GM21529 (cell line): ENCODE measurements at regions not wholly inside any gene's neighbourhood (a gene's known extent, or its start where the extent isn't known, plus 50 kb on each side); places are given as distances from the start of the nearest gene placed in this dataset.

Experiments used
- ATAC-seq: cut with Tn5 transposase; IDR thresholded peaks from one replicate; pipeline ENCODE4 v1.9.1; 2021; ENCODE audit not compliant: unreplicated experiment

GRCh38 chr12:14148489-14149270 is 167.3 kb upstream of the GRIN2B start:
- ATAC-seq, result no peak

GRCh38 chr12:14153803-14154202 is 172.4 kb upstream of the GRIN2B start:
- peak; percentile 18 for ATAC-seq

GRCh38 chr12:14156606-14157005 is 175.2 kb upstream of the GRIN2B start:
- peak; percentile 7 for ATAC-seq

GRCh38 chr12:14157088-14157747 is 175.8 kb upstream of the GRIN2B start:
- ATAC-seq, result peak; percentile 98

GRCh38 chr12:14164266-14164665 is 182.9 kb upstream of the GRIN2B start:
- no peak for ATAC-seq

GRCh38 chr12:14167005-14167628 is 185.7 kb upstream of the GRIN2B start:
- peak; percentile 48 for ATAC-seq

- no peak for ATAC-seq
Measured at GRCh38 chr12:14169281-14169680, 187.9 kb upstream of the GRIN2B start.

GRCh38 chr12:14171106-14171505 is 189.7 kb upstream of the GRIN2B start:
- peak; percentile 92 for ATAC-seq

- ATAC-seq, result no peak
Measured at GRCh38 chr12:14175206-14175605, 190.3 kb upstream of the ATF7IP start.

- peak; percentile 79 for ATAC-seq
Measured at GRCh38 chr12:14185427-14186192, 179.9 kb upstream of the ATF7IP start.

- no peak for ATAC-seq
Measured at GRCh38 chr12:14186193-14186502, 179.3 kb upstream of the ATF7IP start.

- ATAC-seq, result no peak
Measured at GRCh38 chr12:14187002-14187401, 178.5 kb upstream of the ATF7IP start.

GRCh38 chr12:14187966-14188365 is 177.5 kb upstream of the ATF7IP start:
- ATAC-seq, result no peak

GRCh38 chr12:14188744-14189143 is 176.7 kb upstream of the ATF7IP start:
- no peak for ATAC-seq

GRCh38 chr12:14190694-14191093 is 174.8 kb upstream of the ATF7IP start:
- no peak for ATAC-seq

- ATAC-seq, result no peak
Measured at GRCh38 chr12:14191612-14192011, 173.9 kb upstream of the ATF7IP start.

GRCh38 chr12:14193639-14194038 is 171.8 kb upstream of the ATF7IP start:
- ATAC-seq, result no peak

GRCh38 chr12:14194572-14194971 is 170.9 kb upstream of the ATF7IP start:
- ATAC-seq, result no peak

GRCh38 chr12:14199455-14200198 is 165.9 kb upstream of the ATF7IP start:
- ATAC-seq, result no peak

GRCh38 chr12:14200598-14200997 is 164.9 kb upstream of the ATF7IP start:
- no peak for ATAC-seq

GRCh38 chr12:14201291-14201690 is 164.2 kb upstream of the ATF7IP start:
- ATAC-seq, result no peak
